Ishikawa (cell line): ENCODE measurements at regions not wholly inside any gene's neighbourhood (a gene's known extent, or its start where the extent isn't known, plus 50 kb on each side); places are given as distances from the start of the nearest gene placed in this dataset.

Experiments
- CEBPB ChIP-seq: IDR thresholded peaks from 2 replicates; pipeline ENCODE4 v1.6.1; 2012
- CREB1 ChIP-seq: IDR thresholded peaks from 2 replicates; pipeline ENCODE4 v1.6.1; 2012; ENCODE audit warnings: low read depth
- EGR1 ChIP-seq: IDR thresholded peaks from 2 replicates; pipeline ENCODE4 v1.6.1; 2012
- EP300 ChIP-seq: IDR thresholded peaks from 2 replicates; pipeline ENCODE4 v1.6.1; 2012; ENCODE audit warnings: borderline replicate concordance
- FOXM1 ChIP-seq: IDR thresholded peaks from 2 replicates; pipeline ENCODE4 v1.6.1; 2012; ENCODE audit warnings: low read depth, borderline replicate concordance
- MAX ChIP-seq: IDR thresholded peaks from 2 replicates; pipeline ENCODE4 v1.6.1; 2012
- NFIC ChIP-seq: IDR thresholded peaks from 2 replicates; pipeline ENCODE4 v1.6.1; 2012
- RAD21 ChIP-seq: IDR thresholded peaks from 2 replicates; pipeline ENCODE4 v1.6.1; 2012; ENCODE audit warnings: low read depth
- REST ChIP-seq: IDR thresholded peaks from 2 replicates; pipeline ENCODE4 v1.6.1; 2012; ENCODE audit warnings: low read depth, mild to moderate bottlenecking
- TAF1 ChIP-seq: IDR thresholded peaks from 2 replicates; pipeline ENCODE4 v1.6.1; 2012; ENCODE audit warnings: low read depth, mild to moderate bottlenecking
- TCF12 ChIP-seq: IDR thresholded peaks from 2 replicates; pipeline ENCODE4 v1.6.1; 2012; ENCODE audit warnings: low read depth
- TEAD4 ChIP-seq: IDR thresholded peaks from 2 replicates; pipeline ENCODE4 v1.6.1; 2012
- USF1 ChIP-seq: IDR thresholded peaks from 2 replicates; pipeline ENCODE4 v1.6.1; 2012
- YY1 ChIP-seq: IDR thresholded peaks from 2 replicates; pipeline ENCODE4 v1.6.1; 2012; ENCODE audit warnings: low read depth
- ZBTB7A ChIP-seq: IDR thresholded peaks from 2 replicates; pipeline ENCODE4 v1.6.1; 2012; ENCODE audit warnings: low read depth

- TF ChIP-seq NFIC (0 out of 2 replicates have a peak, but pooled peaks have one; percentile 11), TEAD4 (peak; percentile 23; the same call in 1 of the 2 replicates), REST (no peak)
Observed at GRCh38 chr4:176001151-176002006, 64.3 kb upstream of the WDR17 start.

GRCh38 chr4:176002007-176002613 is 63.5 kb upstream of the WDR17 start:
- TF ChIP-seq RAD21 (no peak), FOXM1 (no peak), NFIC (no peak), MAX (no peak), CREB1 (no peak), EP300 (no peak), TCF12 (no peak), EGR1 (no peak), TEAD4 (no peak), YY1 (no peak), CEBPB (no peak), TAF1 (no peak), REST (no peak), ZBTB7A (no peak), USF1 (no peak)

GRCh38 chr4:176005766-176006165 is 59.9 kb upstream of the WDR17 start:
- no peak for TF ChIP-seq TCF12
- TF ChIP-seq TEAD4: no peak
- TF ChIP-seq EP300: no peak
- TF ChIP-seq RAD21: no peak
- no peak for TF ChIP-seq MAX
- TF ChIP-seq TAF1: no peak
- TF ChIP-seq NFIC: no peak
- TF ChIP-seq YY1: no peak
- TF ChIP-seq CREB1: no peak
- no peak for TF ChIP-seq ZBTB7A
- TF ChIP-seq USF1: no peak
- TF ChIP-seq REST: no peak
- no peak for TF ChIP-seq FOXM1
- TF ChIP-seq EGR1: no peak
- no peak for TF ChIP-seq CEBPB

GRCh38 chr4:176009254-176009653 is 56.4 kb upstream of the WDR17 start:
- TF ChIP-seq TAF1 (no peak), EGR1 (no peak), MAX (no peak), TEAD4 (no peak)
